GM12878 (cell line): ENCODE measurements at regions not wholly inside any gene's neighbourhood (a gene's known extent, or its start where the extent isn't known, plus 50 kb on each side); places are given as distances from the start of the nearest gene placed in this dataset.

ENCODE experiments used
- CBFB ChIP-seq: IDR thresholded peaks from 2 replicates; pipeline ENCODE4 v1.6.1; 2016; ENCODE audit warnings: antibody characterized with exemption, low read depth
- JUNB ChIP-seq: IDR thresholded peaks from 2 replicates; pipeline ENCODE4 v1.6.1; 2016; ENCODE audit warnings: antibody characterized with exemption, mild to moderate bottlenecking
- TF ChIP-seq, protein P1 (sequence below), 3 experiments: IDR thresholded peaks in 2 of 3; conservative IDR thresholded peaks in 1 of 3; 2 replicates each; pipeline ENCODE4 v1.5.1; 2011; ENCODE audit warnings: low read depth in 3 of 3, low read length in 3 of 3, mild to moderate bottlenecking in 3 of 3, control low read depth in 2 of 3, moderate library complexity in 2 of 3, inconsistent platforms in 1 of 3, mixed read lengths in 1 of 3; ENCODE audit not compliant: control insufficient read depth in 2 of 3, insufficient read depth in 1 of 3; ENCODE audit errors: extremely low read depth in 1 of 3
- TF ChIP-seq, protein P2 (sequence below): IDR thresholded peaks from 2 replicates; pipeline ENCODE4 v1.6.1; 2012; ENCODE audit warnings: mild to moderate bottlenecking, low read depth, low read length

DNA sequence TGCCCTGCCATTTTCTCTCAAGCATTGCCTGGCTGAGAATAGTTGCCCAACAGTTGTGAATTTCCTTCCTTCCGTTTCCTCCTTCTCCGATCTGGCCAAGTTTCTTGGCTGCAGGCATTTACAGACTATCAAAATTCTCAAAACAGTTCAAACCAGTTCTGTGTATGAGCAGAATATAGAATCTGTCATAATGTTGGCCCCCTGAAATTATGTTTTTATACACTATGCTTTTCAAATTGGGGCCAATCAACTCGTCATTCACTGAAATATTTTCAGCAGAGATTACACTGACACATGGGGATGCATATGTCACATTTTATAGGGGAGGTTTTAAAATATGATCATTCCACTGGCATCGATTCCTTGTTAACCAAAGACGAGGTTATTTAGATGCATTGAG, 284.2 kb upstream of the TMTC4 start:
- TF ChIP-seq, protein P1, sequence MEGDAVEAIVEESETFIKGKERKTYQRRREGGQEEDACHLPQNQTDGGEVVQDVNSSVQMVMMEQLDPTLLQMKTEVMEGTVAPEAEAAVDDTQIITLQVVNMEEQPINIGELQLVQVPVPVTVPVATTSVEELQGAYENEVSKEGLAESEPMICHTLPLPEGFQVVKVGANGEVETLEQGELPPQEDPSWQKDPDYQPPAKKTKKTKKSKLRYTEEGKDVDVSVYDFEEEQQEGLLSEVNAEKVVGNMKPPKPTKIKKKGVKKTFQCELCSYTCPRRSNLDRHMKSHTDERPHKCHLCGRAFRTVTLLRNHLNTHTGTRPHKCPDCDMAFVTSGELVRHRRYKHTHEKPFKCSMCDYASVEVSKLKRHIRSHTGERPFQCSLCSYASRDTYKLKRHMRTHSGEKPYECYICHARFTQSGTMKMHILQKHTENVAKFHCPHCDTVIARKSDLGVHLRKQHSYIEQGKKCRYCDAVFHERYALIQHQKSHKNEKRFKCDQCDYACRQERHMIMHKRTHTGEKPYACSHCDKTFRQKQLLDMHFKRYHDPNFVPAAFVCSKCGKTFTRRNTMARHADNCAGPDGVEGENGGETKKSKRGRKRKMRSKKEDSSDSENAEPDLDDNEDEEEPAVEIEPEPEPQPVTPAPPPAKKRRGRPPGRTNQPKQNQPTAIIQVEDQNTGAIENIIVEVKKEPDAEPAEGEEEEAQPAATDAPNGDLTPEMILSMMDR (IDR thresholded peaks at IDR 0.05 in 2 of 3, conservative IDR thresholded peaks at IDR 0.05 in 1 of 3; ENCODE audit: control insufficient read depth in 2 of 3, extremely low read depth in 1 of 3, insufficient read depth in 1 of 3, low read depth in 3 of 3, low read length in 3 of 3), result no peak
- TF ChIP-seq JUNB (no peak), CBFB (no peak)
- TF ChIP-seq, protein P2, sequence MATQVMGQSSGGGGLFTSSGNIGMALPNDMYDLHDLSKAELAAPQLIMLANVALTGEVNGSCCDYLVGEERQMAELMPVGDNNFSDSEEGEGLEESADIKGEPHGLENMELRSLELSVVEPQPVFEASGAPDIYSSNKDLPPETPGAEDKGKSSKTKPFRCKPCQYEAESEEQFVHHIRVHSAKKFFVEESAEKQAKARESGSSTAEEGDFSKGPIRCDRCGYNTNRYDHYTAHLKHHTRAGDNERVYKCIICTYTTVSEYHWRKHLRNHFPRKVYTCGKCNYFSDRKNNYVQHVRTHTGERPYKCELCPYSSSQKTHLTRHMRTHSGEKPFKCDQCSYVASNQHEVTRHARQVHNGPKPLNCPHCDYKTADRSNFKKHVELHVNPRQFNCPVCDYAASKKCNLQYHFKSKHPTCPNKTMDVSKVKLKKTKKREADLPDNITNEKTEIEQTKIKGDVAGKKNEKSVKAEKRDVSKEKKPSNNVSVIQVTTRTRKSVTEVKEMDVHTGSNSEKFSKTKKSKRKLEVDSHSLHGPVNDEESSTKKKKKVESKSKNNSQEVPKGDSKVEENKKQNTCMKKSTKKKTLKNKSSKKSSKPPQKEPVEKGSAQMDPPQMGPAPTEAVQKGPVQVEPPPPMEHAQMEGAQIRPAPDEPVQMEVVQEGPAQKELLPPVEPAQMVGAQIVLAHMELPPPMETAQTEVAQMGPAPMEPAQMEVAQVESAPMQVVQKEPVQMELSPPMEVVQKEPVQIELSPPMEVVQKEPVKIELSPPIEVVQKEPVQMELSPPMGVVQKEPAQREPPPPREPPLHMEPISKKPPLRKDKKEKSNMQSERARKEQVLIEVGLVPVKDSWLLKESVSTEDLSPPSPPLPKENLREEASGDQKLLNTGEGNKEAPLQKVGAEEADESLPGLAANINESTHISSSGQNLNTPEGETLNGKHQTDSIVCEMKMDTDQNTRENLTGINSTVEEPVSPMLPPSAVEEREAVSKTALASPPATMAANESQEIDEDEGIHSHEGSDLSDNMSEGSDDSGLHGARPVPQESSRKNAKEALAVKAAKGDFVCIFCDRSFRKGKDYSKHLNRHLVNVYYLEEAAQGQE, result no peak
